ENCODE measurements at regions not wholly inside any gene's neighbourhood (a gene's known extent, or its start where the extent isn't known, plus 50 kb on each side); places are given as distances from the start of the nearest gene placed in this dataset.
"Not testable (repeated sequence)": the region's sequence is repeated elsewhere in the genome, so short reads cannot be mapped to it uniquely, and the experiment has no call there.

- no peaks in the 10 kb centered on the region for H3K36me3 Mint-ChIP-seq (ENCODE audit: unreplicated experiment)
- H3K4me3 Mint-ChIP-seq (ENCODE audit: unreplicated experiment) = no peak overlapping the region
- peaks cover 9% of the 10 kb centered on the region for H3K4me1 Mint-ChIP-seq (ENCODE audit: low read depth, unreplicated experiment)
- peaks cover 3% of the 10 kb centered on the region for H3K27me3 Mint-ChIP-seq (ENCODE audit: unreplicated experiment)
- TF ChIP-seq, protein P1, sequence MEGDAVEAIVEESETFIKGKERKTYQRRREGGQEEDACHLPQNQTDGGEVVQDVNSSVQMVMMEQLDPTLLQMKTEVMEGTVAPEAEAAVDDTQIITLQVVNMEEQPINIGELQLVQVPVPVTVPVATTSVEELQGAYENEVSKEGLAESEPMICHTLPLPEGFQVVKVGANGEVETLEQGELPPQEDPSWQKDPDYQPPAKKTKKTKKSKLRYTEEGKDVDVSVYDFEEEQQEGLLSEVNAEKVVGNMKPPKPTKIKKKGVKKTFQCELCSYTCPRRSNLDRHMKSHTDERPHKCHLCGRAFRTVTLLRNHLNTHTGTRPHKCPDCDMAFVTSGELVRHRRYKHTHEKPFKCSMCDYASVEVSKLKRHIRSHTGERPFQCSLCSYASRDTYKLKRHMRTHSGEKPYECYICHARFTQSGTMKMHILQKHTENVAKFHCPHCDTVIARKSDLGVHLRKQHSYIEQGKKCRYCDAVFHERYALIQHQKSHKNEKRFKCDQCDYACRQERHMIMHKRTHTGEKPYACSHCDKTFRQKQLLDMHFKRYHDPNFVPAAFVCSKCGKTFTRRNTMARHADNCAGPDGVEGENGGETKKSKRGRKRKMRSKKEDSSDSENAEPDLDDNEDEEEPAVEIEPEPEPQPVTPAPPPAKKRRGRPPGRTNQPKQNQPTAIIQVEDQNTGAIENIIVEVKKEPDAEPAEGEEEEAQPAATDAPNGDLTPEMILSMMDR (IDR thresholded peaks at IDR 0.05; ENCODE audit: partially characterized antibody, unreplicated experiment) = no peak
- H3K27ac Mint-ChIP-seq (ENCODE audit: unreplicated experiment) = no peak overlapping the region
- DNase-seq = no peak
- H3K9me3 Mint-ChIP-seq (ENCODE audit: unreplicated experiment) = peaks cover 1% of the 10 kb centered on the region
Measured at GRCh38 chr7:69443136-69443535, 155.1 kb upstream of the AUTS2 start.

DNA sequence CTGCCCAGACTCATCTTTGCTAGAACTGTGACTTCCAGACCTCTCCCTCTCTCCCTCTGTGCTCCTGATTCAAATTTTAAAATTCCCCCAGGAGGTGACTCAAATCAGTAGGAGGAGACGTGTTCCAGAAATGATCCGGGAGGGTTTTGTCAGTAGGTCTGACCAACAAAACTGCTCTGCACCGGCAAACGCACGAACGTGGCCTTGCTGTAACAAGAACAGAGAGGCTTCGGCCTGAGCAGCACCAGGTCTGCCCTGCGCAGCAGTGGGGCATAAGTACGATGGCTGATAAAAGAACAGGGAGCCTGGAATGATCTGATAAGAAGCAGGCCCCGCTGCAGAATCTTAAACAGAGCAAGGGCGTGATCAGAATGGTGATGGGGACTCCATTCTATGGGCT lies 152.7 kb upstream of the AUTS2 start:
- no peak overlapping the region for H3K27ac Mint-ChIP-seq (ENCODE audit: unreplicated experiment)
- no peaks in the 10 kb centered on the region for H3K36me3 Mint-ChIP-seq (ENCODE audit: unreplicated experiment)
- DNase-seq = no peak
- H3K4me3 Mint-ChIP-seq (ENCODE audit: unreplicated experiment) = no peak overlapping the region
- peaks cover 1% of the 10 kb centered on the region for H3K9me3 Mint-ChIP-seq (ENCODE audit: unreplicated experiment)
- peaks cover 9% of the 10 kb centered on the region for H3K4me1 Mint-ChIP-seq (ENCODE audit: low read depth, unreplicated experiment)
- peaks cover 3% of the 10 kb centered on the region for H3K27me3 Mint-ChIP-seq (ENCODE audit: unreplicated experiment)
- TF ChIP-seq, protein P1 (IDR thresholded peaks at IDR 0.05; ENCODE audit: partially characterized antibody, unreplicated experiment) = no peak

DNA sequence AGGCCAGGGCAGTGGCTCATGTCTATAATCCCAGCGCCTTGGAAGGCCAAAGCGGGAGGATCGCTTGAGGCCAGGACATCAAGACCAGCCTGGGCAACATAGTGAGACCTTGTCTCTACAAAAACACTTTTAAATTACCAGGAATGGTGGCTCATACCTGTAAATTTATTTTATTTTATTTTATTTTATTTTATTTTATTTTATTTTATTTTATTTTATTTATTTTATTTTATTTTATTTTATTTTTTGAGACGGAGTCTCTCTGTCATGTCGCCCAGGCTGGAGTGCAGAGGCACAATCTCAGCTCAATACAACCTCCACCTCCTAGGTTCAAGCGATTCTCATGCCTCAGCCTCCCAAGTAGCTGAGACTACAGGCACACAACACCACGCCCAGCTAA lies 152.1 kb upstream of the AUTS2 start:
- not testable (repeated sequence) for H3K9me3 Mint-ChIP-seq (ENCODE audit: unreplicated experiment); H3K4me3 Mint-ChIP-seq (ENCODE audit: unreplicated experiment); H3K4me1 Mint-ChIP-seq (ENCODE audit: low read depth, unreplicated experiment); DNase-seq; H3K27me3 Mint-ChIP-seq (ENCODE audit: unreplicated experiment); H3K27ac Mint-ChIP-seq (ENCODE audit: unreplicated experiment); H3K36me3 Mint-ChIP-seq (ENCODE audit: unreplicated experiment)

DNA sequence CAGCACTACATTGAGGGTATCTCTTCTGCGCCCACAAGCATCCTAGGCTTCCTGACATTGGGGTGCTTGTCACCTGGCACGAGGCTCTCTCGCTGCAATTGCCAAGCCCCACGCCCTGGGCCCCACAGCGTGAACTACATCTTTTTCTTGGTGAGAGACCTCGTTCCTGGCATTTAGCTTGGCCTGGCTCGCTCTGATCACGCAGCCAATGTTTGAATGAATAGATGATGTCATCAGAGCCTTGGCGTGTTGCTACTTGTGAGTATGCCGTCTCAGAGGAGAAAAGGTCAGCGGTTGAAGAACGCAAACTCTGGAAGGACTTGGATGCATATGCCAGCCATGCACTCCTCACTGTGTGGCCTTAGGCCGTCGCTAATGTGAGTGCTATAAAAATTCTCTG lies 150.2 kb upstream of the AUTS2 start:
- TF ChIP-seq, protein P1 (IDR thresholded peaks at IDR 0.05; ENCODE audit: partially characterized antibody, unreplicated experiment) = no peak
- Mint-ChIP-seq H3K4me1 (ENCODE audit: low read depth, unreplicated experiment) (peaks cover 9% of the 10 kb centered on the region), H3K9me3 (ENCODE audit: unreplicated experiment) (peaks cover 1% of the 10 kb centered on the region), H3K4me3 (ENCODE audit: unreplicated experiment) (no peak overlapping the region), H3K36me3 (ENCODE audit: unreplicated experiment) (no peaks in the 10 kb centered on the region), H3K27me3 (ENCODE audit: unreplicated experiment) (peaks cover 3% of the 10 kb centered on the region), H3K27ac (ENCODE audit: unreplicated experiment) (no peak overlapping the region)
- DNase-seq = no peak

- no peaks in the 10 kb centered on the region for H3K9me3 Mint-ChIP-seq (ENCODE audit: unreplicated experiment)
- DNase-seq = no peak
- no peak overlapping the region for H3K4me3 Mint-ChIP-seq (ENCODE audit: unreplicated experiment)
- TF ChIP-seq, protein P1 (IDR thresholded peaks at IDR 0.05; ENCODE audit: partially characterized antibody, unreplicated experiment) = no peak
- no peak overlapping the region for H3K27ac Mint-ChIP-seq (ENCODE audit: unreplicated experiment)
- H3K27me3 Mint-ChIP-seq (ENCODE audit: unreplicated experiment) = peaks cover 6% of the 10 kb centered on the region
- peaks cover 6% of the 10 kb centered on the region for H3K4me1 Mint-ChIP-seq (ENCODE audit: low read depth, unreplicated experiment)
- H3K36me3 Mint-ChIP-seq (ENCODE audit: unreplicated experiment) = no peaks in the 10 kb centered on the region
Measured at GRCh38 chr7:69450456-69450855, 147.8 kb upstream of the AUTS2 start.

DNA sequence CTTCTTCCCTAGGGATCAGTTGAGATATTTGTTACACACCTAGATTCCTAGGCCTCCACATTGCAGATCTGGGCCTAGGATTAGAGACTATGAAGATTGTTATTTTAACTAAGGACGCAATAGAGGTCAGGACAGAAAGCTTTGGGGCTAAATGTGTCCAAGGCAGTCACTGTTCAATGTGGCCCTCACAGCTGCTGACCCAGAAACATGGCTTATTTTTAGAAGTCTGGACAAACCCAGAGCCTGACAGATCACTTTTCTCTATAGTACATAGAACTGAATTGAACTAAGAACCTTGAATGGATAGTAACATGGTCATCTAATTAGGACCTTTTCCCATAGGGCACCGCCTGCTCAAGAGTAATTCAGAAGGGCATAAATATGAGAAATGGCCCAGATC lies 146.6 kb upstream of the AUTS2 start:
- Mint-ChIP-seq H3K27ac (ENCODE audit: unreplicated experiment) (no peak overlapping the region), H3K9me3 (ENCODE audit: unreplicated experiment) (no peaks in the 10 kb centered on the region), H3K4me3 (ENCODE audit: unreplicated experiment) (no peak overlapping the region), H3K4me1 (ENCODE audit: low read depth, unreplicated experiment) (no peaks in the 10 kb centered on the region), H3K36me3 (ENCODE audit: unreplicated experiment) (no peaks in the 10 kb centered on the region), H3K27me3 (ENCODE audit: unreplicated experiment) (peaks cover 6% of the 10 kb centered on the region)
- DNase-seq = no peak
- TF ChIP-seq, protein P1 (IDR thresholded peaks at IDR 0.05; ENCODE audit: partially characterized antibody, unreplicated experiment) = no peak
